ENCODE measurements at regions not wholly inside any gene's neighbourhood (a gene's known extent, or its start where the extent isn't known, plus 50 kb on each side); places are given as distances from the start of the nearest gene placed in this dataset.

DNA sequence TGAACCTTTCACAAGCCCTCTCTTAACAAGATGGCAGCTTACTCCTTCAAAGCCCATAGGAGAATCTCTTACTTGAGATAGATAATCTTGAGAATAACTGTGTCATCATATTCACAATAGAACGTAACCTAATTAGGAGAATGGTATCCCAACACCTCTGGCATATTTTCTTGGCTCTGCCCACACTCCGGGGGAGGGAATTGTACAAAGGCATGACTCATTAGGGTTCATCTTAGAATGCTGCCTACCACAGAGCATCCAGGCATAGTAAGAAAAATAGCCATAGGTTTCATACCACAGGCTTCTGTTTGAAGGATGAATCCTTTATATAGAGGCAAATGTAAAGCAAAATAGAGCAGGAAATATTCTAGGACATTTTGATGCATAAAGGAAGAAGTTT lies 1100.6 kb upstream of the CITED2 start:
- no peaks in the 10 kb centered on the region for H3K4me1 ChIP-seq
- POLR2A ChIA-PET = no interaction called here
- H3K9me3 ChIP-seq = no peaks in the 10 kb centered on the region
- H3K36me3 ChIP-seq (ENCODE audit: control insufficient read depth, insufficient read depth, low read length) = no peaks in the 10 kb centered on the region
- intact Hi-C loops (cut with micrococcal nuclease; ENCODE audit: unreplicated experiment) = no loop called here
- Mint-ChIP-seq H3K4me1 (ENCODE audit: low read depth, unreplicated experiment) (no peaks in the 10 kb centered on the region), H3K36me3 (ENCODE audit: insufficient read depth, unreplicated experiment) (no peaks in the 10 kb centered on the region), H3K27ac (ENCODE audit: unreplicated experiment) (no peak overlapping the region), H3K9me3 (ENCODE audit: unreplicated experiment) (no peaks in the 10 kb centered on the region), H3K4me3 (ENCODE audit: unreplicated experiment) (no peak overlapping the region), H3K27me3 (ENCODE audit: insufficient read depth, unreplicated experiment) (peaks cover 3% of the 10 kb centered on the region)
- H3K27me3 ChIP-seq (replicated peaks; ENCODE audit: control insufficient read depth, insufficient read depth, low read length) = no peaks in the 10 kb centered on the region
- H3K4me3 ChIP-seq (ENCODE audit: low read depth, low read length) = no peak overlapping the region
- DNase-seq = no peak
- no TSS peak for BruUV-seq (replicated peaks)
- TF ChIP-seq CTCF (IDR thresholded peaks at IDR 0.05; ENCODE audit: insufficient read depth in 1 of 2, low read depth in 1 of 2, low read length in 1 of 2, severe bottlenecking in 1 of 2, unreplicated experiment in 1 of 2) = no peak
- CTCF ChIA-PET = no interaction called here

DNA sequence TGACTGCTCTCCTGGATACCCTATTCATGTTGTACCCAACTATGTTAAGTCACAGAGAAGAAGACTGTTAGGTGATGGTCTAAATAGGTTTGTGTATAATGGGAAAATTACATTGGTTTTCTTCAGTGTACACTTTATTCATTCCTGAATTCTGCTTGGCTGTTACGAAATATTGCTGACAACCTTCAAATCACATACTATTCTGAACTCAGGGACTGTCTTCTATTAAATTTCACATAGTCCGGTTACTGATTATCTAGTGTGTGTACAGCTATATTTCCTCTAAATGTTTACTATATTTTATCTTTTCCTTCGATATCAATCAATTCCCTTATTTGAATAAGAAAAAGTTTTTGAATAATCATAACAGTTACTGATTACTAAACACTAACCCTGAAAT lies 1090.3 kb upstream of the CITED2 start:
- no TSS peak for BruUV-seq (replicated peaks)
- CTCF ChIA-PET = no interaction called here
- Mint-ChIP-seq H3K9me3 (ENCODE audit: unreplicated experiment) (no peaks in the 10 kb centered on the region), H3K36me3 (ENCODE audit: insufficient read depth, unreplicated experiment) (no peaks in the 10 kb centered on the region), H3K27ac (ENCODE audit: unreplicated experiment) (no peak overlapping the region), H3K4me1 (ENCODE audit: low read depth, unreplicated experiment) (peaks cover 7% of the 10 kb centered on the region), H3K4me3 (ENCODE audit: unreplicated experiment) (no peak overlapping the region), H3K27me3 (ENCODE audit: insufficient read depth, unreplicated experiment) (no peaks in the 10 kb centered on the region)
- intact Hi-C loops (cut with micrococcal nuclease; ENCODE audit: unreplicated experiment) = no loop called here
- no peaks in the 10 kb centered on the region for H3K36me3 ChIP-seq (ENCODE audit: control insufficient read depth, insufficient read depth, low read length)
- 0 out of 2 replicates have a peak, but pooled peaks cover 4% of the 10 kb centered on the region for H3K4me1 ChIP-seq
- H3K27me3 ChIP-seq (replicated peaks; ENCODE audit: control insufficient read depth, insufficient read depth, low read length) = no peaks in the 10 kb centered on the region
- POLR2A ChIA-PET = no interaction called here
- no peak overlapping the region for H3K4me3 ChIP-seq (ENCODE audit: low read depth, low read length)
- no peak for TF ChIP-seq CTCF (IDR thresholded peaks at IDR 0.05; ENCODE audit: insufficient read depth in 1 of 2, low read depth in 1 of 2, low read length in 1 of 2, severe bottlenecking in 1 of 2, unreplicated experiment in 1 of 2)
- H3K9me3 ChIP-seq = no peaks in the 10 kb centered on the region
- DNase-seq = no peak

- H3K36me3 Mint-ChIP-seq (ENCODE audit: insufficient read depth, unreplicated experiment) = no peaks in the 10 kb centered on the region
- H3K27ac Mint-ChIP-seq (ENCODE audit: unreplicated experiment) = no peak overlapping the region
- no peak overlapping the region for H3K4me3 Mint-ChIP-seq (ENCODE audit: unreplicated experiment)
- BruUV-seq (replicated peaks) = no TSS peak
- CTCF ChIA-PET = no interaction called here
- H3K9me3 Mint-ChIP-seq (ENCODE audit: unreplicated experiment) = no peaks in the 10 kb centered on the region
- H3K27me3 Mint-ChIP-seq (ENCODE audit: insufficient read depth, unreplicated experiment) = no peaks in the 10 kb centered on the region
- Histone ChIP-seq H3K4me3 (ENCODE audit: low read depth, low read length) (no peak overlapping the region), H3K4me1 (0 out of 2 replicates have a peak, but pooled peaks cover 4% of the 10 kb centered on the region), H3K9me3 (no peaks in the 10 kb centered on the region), H3K36me3 (ENCODE audit: control insufficient read depth, insufficient read depth, low read length) (no peaks in the 10 kb centered on the region), H3K27me3 (replicated peaks; ENCODE audit: control insufficient read depth, insufficient read depth, low read length) (no peaks in the 10 kb centered on the region)
- POLR2A ChIA-PET = no interaction called here
- peaks cover 7% of the 10 kb centered on the region for H3K4me1 Mint-ChIP-seq (ENCODE audit: low read depth, unreplicated experiment)
- intact Hi-C loops (cut with micrococcal nuclease; ENCODE audit: unreplicated experiment) = no loop called here
- TF ChIP-seq CTCF (IDR thresholded peaks at IDR 0.05; ENCODE audit: insufficient read depth in 1 of 2, low read depth in 1 of 2, low read length in 1 of 2, severe bottlenecking in 1 of 2, unreplicated experiment in 1 of 2) = no peak
- no peak for DNase-seq
Observed at GRCh38 chr6:140463312-140463710, 1088.9 kb upstream of the CITED2 start.
